Omental fat pad (tissue), 3 donors: ENCODE measurements at regions not wholly inside any gene's neighbourhood (a gene's known extent, or its start where the extent isn't known, plus 50 kb on each side); places are given as distances from the start of the nearest gene placed in this dataset.

Experiments
- ATAC-seq: fragments of 150-250 bp; one replicate; pipeline ENCODE4 v1.9.1; 2016; ENCODE audit warnings: mild to moderate bottlenecking, moderate library complexity; ENCODE audit not compliant: low FRiP score
- DNase-seq: peaks from one replicate; pipeline ENCODE4 v3.0.0-alpha.2; 2019; ENCODE audit warnings: low spot score
- CTCF ChIP-seq, 3 donors: fragments of 450-650 bp; IDR thresholded peaks; one replicate each; pipeline ENCODE4 v1.5.1; 2016 to 2017; ENCODE audit warnings: antibody characterized with exemption in 3 of 3, mild to moderate bottlenecking in 3 of 3, moderate library complexity in 2 of 3

- ATAC-seq: no peak
- no peak for DNase-seq
- no peak for TF ChIP-seq CTCF (IDR thresholded peaks at IDR 0.05)
Measured at GRCh38 chr12:59859171-59859510, 263.3 kb downstream of the SLC16A7 start.

GRCh38 chr12:59861635-59862034 is 265.8 kb downstream of the SLC16A7 start:
- no peak for TF ChIP-seq CTCF (IDR thresholded peaks at IDR 0.05)
- DNase-seq: no peak
- no peak for ATAC-seq

GRCh38 chr12:59867055-59867454 is 271.2 kb downstream of the SLC16A7 start:
- DNase-seq (no peak), ATAC-seq (no peak)
- no peak for TF ChIP-seq CTCF (IDR thresholded peaks at IDR 0.05)

- DNase-seq: no peak
- TF ChIP-seq CTCF (IDR thresholded peaks at IDR 0.05): no peak
- ATAC-seq: no peak
Measured at GRCh38 chr12:59867689-59868088, 271.9 kb downstream of the SLC16A7 start.

- no peak for TF ChIP-seq CTCF (IDR thresholded peaks at IDR 0.05)
- DNase-seq: no peak
- no peak for ATAC-seq
Measured at GRCh38 chr12:59871779-59872178, 275.9 kb downstream of the SLC16A7 start.

GRCh38 chr12:59873136-59873535 is 277.3 kb downstream of the SLC16A7 start:
- TF ChIP-seq CTCF (IDR thresholded peaks at IDR 0.05): no peak
- DNase-seq (no peak), ATAC-seq (no peak)

- no peak for ATAC-seq
- DNase-seq: no peak
- no peak for TF ChIP-seq CTCF (IDR thresholded peaks at IDR 0.05)
Measured at GRCh38 chr12:59874781-59875180, 279.0 kb downstream of the SLC16A7 start.
